Sciatic nerve (tissue), 2 donors: ENCODE measurements at regions not wholly inside any gene's neighbourhood (a gene's known extent, or its start where the extent isn't known, plus 50 kb on each side); places are given as distances from the start of the nearest gene placed in this dataset.

Experiments
- ATAC-seq: fragments of 200-7000 bp; cut with Tn5 transposase; one replicate; pipeline ENCODE4 v1.9.1; 2020; ENCODE audit warnings: mild to moderate bottlenecking, moderate library complexity
- DNase-seq: peaks from one replicate; pipeline ENCODE4 v3.0.0-alpha.2; 2020; ENCODE audit warnings: low spot score
- intact Hi-C: fragments of 100-400 bp; cut with DNase I; formaldehyde crosslinking; loops from one replicate; pipeline ENCODE4 v1.14.2; 2022
- donor health status: DM: no; HTN: no; CAD: no.
- donor health status: DM: no; HTN: no; CAD: no.

DNA sequence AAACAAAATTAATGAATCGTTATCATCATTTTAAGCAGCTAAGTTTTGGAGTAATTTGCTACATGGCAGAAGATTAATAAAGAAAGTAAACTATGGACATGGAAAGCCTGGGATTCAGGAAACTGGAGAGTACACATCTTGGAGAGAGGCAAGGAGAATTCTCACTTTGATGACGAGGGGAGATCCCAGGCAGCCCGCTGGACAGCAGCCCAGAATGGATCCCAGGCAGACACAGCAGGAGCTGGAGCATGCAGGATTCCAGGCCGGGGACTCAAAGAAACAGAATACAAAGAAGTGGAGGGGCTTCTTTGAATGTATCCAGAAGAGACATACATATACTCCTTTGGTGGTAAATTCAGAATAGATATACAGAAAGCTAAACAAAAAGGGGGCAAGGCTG, 118.0 kb upstream of the ATP6AP2 start:
- DNase-seq: no peak
- no peak for ATAC-seq
- intact Hi-C loops: no loop called here

DNA sequence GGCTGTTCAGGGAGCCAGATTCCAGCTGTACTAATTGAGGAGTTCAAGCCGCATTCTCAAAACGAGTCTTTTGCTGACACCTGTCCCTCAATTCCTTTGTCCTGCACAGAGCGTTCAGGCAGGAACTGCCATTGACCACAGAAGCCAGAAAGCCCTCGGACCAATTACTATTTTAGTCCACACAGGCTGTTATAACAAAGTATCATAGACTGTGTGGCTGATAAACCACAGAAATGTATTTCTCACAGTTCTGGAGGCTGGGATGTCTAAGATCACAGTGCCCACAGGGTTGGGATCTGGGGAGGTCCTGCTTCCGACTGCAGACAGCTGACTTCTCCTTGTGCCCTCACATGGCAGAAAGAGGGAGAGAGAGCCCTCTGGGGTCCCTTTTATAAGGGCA, 119.8 kb upstream of the ATP6AP2 start:
- ATAC-seq: no peak
- intact Hi-C loops: no loop called here
- no peak for DNase-seq

DNA sequence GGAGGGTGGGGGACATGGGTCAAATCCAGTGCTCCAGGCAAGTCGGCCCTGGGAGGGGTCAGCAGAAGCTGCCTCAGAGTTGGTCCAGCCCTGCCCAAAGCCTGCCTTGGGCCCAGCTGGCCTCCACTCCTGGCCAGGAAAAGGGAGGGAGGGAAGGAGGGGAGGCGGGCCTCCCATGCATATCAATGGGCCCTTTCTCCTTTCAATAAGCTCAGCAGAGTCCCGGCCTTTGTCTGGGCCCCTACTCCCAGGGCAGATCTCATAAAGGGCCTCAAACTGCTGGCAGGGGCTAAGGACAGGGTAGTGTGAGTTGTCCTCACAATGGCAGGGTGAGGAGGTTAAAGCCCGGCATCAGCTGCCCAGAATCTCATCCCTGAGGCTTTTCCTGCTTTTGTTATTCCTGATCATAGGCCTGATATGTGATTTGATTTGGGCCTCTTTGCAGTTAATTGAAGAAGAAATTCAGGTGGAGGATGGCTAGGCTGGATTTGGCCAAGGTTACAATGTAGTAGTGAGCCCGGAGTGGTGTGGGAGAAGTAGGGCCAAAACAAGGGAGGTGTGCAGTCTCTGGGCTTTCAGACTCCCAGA, 121.1 kb upstream of the ATP6AP2 start:
- DNase-seq (no peak), ATAC-seq (peak; percentile 52)
- intact Hi-C loops: no loop called here

DNA sequence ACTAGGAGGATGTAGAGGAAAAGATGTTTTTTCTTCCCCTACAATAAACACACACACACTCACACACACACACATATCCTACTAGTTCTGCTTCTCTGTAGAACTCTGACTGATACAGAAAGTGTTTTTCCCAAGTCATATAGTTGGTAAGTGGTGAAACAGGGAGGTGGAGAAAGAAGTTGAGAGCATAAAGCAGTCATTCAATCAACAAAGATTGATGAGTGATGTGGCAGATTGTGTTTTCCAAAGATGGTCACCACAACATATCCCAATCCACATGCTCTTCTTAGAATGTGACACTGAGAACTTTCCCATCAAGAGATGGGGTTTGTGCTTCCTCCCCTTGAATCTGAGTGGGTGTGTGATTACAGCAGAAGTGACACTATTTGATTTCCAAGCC, 123.4 kb upstream of the ATP6AP2 start:
- DNase-seq: no peak
- intact Hi-C loops: no loop called here
- no peak for ATAC-seq

DNA sequence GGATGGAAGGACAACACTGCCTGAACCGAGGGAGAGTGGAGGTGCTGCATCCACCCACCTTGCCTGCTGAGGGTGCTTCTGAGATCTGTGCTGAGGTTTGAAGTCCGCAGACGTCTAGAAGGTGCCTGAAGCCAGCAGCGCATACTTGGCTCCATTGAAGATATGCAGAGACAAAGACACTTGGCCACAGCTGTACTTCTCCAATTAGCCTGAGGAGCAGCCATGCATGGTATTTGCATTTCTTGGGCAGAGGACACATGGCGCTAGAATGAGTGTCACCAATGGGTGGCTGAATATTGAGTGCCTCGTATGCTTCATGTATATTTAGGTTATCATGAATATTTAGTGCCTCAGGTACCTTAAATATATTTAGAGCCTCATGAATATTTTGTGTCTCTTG, 128.7 kb upstream of the ATP6AP2 start:
- no peak for ATAC-seq
- no peak for DNase-seq
- intact Hi-C loops: no loop called here

DNA sequence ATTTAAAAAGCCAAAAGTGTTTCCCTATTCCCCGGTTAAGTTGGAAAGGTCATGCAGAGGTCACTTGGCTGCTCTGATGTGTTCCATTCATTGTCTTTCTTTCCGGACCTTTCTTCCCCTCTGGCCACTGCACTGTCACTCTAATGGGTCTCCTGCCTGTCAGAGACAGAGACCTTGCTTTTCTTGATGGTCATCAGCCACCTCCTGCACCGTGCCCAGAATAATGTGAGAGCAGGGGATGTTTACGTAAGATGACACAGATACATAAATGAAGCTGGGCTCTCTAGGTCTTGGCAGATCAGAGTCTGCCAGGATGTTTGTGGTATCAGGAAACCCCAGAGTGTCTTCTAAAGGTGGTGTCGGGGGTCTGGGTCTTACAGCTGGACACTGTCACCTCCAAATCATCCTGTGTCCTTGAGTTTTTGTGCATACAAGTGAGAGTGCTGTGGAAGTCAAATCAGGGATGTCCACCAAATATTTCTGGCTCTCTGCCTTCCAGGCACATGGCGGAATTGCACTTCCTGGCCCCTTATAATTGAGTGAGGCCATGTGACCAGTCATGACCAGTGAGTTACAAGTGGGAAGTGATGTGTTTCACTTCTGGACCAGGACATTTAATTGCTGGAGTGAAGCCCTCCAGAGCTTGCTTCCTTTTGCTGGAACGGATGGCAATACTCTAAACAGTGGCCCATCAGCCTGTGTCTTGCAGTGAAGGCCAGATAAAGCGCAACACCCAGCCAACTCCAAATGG, 130.6 kb upstream of the ATP6AP2 start:
- DNase-seq: no peak
- ATAC-seq: no peak
- intact Hi-C loops: no loop called here

DNA sequence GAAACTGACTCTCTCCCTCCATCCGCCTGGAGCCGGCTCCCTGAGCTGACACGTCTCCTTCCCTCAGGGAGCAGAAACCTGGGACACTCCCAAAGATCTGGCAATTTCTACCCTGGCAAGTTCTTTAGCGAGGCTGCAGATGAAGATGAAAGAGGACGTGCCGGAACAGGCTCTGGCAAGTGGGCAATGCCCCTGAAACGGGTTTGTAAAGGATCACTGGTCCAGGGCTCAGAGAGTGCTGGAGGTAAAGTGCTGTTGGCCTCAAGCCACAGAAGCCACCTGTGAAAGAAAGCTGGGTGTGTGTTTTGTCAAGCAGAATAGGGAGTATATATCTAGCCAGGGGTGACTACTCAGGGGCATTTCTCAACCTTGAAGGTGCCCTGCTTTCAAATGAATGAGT, 131.4 kb upstream of the ATP6AP2 start:
- intact Hi-C loops: no loop called here
- ATAC-seq (no peak), DNase-seq (no peak)

DNA sequence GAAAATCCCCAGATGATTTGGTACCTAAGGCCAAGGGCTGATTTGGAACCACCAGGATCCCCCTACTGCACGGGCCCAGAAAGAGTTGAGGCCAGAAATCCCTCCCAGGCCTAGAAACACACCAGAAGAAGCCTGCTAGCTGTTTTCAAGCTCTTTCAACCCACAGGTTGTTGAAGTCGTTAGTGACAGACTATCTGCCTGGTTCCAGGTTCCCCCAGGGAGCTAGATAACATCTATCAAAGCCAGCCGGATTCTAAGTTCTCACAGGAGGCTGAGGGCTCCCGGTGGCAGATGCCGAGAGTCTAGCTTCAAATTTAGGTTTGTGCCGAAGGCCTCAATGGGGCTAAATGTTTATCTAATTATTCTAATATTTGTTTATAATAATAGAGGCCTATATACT, 132.0 kb upstream of the ATP6AP2 start:
- DNase-seq: no peak
- no peak for ATAC-seq
- intact Hi-C loops: no loop called here

DNA sequence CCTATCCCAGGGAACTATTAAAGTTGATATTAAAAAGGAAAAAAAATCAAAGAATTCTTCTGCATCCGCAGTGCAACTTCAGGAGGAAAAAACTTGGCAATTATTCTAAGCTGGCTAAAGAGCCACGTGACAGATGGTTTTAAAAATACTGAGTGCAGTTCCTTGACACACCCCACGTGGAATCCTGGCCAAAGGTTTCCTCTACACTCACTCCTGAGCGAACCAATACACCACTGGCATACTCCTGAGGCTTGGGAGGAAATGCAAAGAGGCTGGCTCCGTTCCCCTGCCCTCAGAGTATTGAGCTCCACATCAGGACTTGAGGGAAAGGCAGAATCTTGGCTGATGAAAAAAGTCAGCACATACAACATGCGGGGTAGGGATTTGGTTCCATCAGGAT, 133.8 kb upstream of the ATP6AP2 start:
- intact Hi-C loops: no loop called here
- ATAC-seq (peak; percentile 82), DNase-seq (no peak)

DNA sequence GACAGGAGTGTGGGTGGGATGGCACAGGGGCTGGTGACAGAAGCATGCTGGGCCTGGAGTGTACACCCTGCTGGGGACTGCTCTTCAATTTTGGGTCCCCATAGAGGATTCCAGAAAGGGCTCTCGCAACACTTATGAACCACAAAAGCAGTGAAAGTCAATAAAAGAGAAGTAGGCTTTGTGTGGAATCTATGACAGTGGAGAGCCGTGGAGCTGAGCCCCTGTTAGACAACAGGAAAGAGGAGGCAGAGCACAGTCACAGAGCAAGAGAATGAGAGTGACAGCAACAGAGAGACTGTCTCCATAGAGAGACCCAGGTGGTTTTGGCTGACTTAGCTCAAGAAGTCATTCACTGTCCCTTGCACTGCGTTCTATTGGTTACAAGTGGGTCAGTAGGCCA, 135.1 kb upstream of the ATP6AP2 start:
- ATAC-seq (peak; percentile 17), DNase-seq (no peak)
- intact Hi-C loops: no loop called here

DNA sequence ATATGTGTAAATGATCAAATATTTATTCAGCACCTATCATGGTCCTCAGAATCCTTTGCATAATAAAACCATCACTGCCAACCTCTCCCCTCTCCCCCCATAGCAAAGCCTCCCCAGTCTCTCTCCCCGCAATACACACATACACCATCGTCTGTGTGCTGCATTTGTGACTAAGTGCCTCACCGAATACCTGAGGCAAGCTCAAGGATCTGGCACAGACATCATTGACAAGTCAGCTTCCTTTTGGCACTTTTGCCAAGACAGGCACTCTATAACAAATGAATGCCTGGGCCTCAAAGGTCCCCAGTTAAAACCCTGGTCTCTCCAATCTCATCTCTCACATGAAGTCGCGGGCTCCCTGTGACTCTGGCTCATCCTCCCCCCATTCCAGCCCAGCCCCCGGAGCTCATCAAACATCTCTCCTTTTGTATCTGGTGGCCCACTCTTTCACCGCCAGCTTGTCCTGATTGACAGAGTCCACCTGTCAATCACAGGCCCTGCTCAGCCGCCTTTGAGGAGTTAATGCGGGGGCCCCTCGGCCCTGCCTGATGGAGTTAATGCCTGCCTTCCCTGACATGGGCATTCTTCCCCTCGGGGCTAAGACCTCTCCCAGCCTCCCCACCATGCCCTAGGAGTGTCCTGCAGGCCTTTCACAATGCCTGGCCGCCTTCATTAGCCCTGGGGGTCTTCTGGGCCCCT, 135.8 kb upstream of the ATP6AP2 start:
- intact Hi-C loops: no loop called here
- no peak for ATAC-seq
- no peak for DNase-seq

DNA sequence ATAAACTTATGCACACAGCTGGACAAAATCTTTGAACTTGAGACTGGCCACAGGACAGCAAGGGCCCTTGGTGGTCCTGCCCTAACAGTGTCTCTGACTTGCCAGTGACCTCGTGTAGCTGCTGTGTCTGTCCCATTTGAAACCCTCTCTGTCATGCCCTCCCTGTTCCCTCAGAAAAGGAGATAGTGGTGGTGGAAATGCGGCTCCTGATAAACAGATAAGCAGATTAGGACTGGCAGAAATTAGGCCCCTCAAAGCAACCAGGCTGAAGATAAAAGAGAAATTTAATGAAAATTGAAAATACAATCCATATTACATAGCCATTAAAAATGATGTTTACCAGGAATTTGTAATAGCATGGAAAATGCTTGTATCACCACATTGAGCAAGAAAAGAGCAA, 136.6 kb upstream of the ATP6AP2 start:
- no peak for ATAC-seq
- no peak for DNase-seq
- intact Hi-C loops: no loop called here

DNA sequence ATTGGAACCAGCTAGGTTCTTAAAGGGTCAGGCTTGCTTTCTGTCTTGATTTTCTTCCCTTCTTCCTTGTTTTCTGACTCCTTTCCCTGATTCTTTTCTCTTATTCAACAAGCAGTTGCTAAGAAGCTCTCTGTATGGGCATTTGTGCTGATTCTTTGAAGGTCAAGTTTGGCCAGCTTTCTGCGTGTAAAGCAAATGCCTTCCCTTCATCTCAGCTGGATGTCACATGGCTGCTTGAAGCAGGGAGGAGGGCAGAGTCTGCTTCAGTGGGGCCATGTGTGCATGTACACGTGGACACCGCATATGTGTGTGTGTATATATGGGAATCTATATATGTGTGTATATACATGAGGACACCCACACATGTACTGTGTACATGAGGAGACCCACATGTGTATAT, 139.9 kb upstream of the ATP6AP2 start:
- intact Hi-C loops: no loop called here
- no peak for DNase-seq
- ATAC-seq: peak; percentile 44

DNA sequence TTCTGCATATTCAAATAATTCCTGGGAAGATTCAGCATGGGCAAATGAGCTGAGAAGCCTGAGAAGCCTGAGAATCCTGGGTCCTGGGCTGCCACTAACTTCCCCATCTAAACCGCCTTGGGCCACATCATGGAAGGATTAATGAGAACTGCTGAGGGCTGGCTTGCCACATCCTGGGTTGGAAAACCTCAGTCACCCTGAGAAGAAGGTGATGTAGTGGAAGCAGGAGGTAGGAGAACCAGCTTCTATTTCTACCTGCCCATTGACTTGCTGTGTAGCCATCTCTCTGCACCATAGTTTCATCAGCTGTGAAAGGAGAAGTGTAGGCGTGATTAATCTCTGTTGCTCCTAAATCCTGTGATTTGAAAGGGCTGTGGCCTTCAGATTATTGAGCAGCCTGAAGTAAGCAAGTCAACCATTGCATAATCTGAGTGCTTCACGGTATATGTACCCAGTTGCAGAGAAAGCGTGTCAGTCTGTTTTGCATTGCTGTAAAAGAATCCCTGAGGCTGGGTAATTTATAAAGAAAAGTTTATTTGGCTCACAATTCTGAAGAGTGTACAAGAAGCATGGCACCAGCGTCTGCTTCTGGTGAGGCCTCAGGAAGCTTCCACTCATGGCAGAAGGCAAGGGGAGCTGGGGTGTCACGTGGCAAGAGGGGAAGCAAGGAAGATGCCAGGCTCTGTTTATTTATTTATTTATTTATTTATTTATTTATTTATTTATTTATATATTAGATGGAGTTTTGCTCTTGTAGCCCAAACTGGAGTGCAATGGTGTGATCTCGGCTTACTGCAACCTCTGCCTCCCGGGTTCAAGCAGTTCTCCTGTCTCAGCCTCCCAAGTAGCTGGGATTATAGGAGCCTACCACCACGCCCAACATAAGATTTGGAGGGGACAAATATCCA, 140.9 kb upstream of the ATP6AP2 start:
- DNase-seq (no peak), ATAC-seq (no peak)
- intact Hi-C loops: no loop called here

DNA sequence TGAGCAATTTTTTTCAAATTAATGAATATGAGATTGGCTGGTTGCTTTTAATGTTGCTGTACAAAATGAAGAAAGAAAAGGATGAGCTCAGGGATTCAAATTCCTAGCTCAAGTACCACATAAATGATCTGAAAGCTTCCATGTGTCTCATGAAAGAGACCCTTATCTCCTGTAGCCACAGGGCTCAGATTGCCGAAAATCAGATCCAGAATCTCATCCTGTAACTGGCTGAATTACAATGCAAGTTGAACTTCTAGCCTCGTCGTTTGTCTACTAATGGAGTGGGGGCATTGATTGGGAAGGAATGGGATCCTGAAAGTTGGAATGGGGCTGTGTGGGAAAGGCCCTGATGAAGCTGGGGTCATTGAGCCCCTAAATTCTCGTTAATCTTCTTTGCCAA, 143.4 kb upstream of the ATP6AP2 start:
- ATAC-seq (no peak), DNase-seq (no peak)
- intact Hi-C loops: no loop called here

DNA sequence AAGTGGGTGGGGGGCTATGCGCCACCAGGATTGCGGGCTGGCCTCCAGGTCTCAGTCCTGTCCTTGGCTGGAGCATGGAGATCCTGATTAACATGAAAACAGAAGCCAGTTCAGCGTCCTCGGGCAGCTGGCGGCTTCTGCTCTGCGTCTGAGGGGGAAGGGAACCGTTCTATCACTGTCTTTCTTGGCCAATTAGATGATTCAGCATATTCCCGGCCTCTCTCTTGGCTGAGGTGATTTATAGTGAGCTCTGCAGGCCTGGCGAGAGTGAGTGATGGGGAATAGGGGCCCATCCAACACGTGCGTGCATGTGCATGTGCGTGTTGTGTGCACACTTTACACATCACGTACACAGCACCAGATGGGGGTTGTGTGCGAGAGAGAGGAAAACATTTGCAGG, 145.8 kb upstream of the ATP6AP2 start:
- DNase-seq (no peak), ATAC-seq (peak; percentile 90)
- intact Hi-C loops: no loop called here

DNA sequence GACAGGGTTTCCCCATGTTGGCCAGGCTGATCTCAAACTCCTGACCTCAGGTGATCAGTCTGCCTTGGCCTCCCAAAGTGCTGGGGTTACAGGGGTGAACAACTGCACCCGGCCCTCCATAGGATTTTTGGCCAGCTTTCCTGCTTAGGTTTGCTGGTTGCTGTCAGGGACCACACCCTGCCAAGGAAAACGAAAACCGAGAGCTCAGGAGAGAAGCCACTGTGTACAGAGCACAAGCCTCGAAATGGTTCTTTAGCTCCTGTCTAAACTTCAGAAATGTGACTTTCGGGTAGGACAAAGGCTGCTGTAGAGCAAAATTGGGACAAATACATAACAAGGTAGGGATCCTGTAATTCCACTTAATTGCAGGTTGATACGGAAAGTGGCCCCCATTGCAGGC, 146.3 kb upstream of the ATP6AP2 start:
- intact Hi-C loops: no loop called here
- DNase-seq (no peak), ATAC-seq (peak; percentile 36)

DNA sequence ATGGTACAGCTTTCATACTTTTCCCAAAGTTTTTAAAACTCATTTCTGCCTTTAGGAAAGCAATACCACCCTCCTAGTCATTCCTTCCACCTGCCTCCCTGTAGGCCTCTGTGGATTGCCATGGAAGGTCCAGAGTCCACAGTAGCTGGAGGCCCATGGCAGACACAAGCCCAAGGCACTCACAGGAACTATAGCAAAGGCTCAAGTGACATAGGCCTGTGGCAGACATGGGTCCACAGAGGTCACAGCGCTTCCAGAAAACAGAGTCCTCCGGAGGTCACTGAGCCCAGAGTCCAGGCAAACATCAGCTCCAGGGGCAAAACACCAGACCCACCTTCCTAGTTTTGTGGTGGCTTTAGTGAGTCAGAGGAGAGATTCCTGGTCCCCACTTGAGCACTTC, 147.6 kb upstream of the ATP6AP2 start:
- intact Hi-C loops: no loop called here
- no peak for DNase-seq
- no peak for ATAC-seq

DNA sequence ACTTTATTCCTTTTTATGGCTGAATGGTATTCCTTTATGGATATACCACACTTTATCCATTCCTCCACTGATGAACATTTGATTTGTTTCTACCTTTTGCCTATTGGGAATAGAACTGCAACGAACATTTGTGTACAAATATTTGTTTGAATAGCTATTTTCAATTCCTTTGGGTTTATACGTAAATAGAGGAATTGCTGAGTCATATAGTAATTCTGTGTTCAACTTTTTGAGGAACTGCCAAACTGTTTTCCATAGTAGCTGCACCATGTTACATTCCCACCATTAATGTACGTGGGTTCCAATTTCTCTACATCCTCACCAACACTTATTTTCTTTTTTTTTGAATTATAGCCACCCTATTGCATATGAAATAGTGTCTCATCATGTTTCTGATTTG, 156.5 kb upstream of the ATP6AP2 start:
- DNase-seq: no peak
- intact Hi-C loops: no loop called here
- no peak for ATAC-seq

DNA sequence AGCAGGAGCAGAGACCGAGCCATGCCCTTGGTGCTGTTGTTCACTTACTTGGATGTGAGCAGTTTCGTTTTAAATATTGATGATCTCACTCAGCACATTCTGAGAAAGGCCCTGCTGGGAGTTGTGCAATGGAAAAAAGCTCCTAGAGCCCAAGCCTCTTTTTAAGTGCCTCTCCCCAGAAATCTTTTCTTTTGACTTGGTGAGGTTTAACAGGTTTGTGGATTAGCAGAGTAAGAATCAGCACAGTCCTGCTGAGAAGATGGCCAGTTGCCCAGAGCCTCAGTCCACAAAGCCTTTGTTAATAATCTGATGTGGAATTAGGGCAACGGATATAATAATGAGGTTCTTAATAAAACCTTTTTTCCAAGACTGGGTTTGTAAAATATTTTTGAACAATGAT, 157.5 kb upstream of the ATP6AP2 start:
- intact Hi-C loops: no loop called here
- DNase-seq (no peak), ATAC-seq (peak; percentile 85)
